Fibroblast of skin of scalp (primary cell): ENCODE measurements at regions not wholly inside any gene's neighbourhood (a gene's known extent, or its start where the extent isn't known, plus 50 kb on each side); places are given as distances from the start of the nearest gene placed in this dataset.

ENCODE experiments used
- DNase-seq: peaks from one replicate; pipeline ENCODE4 v3.0.0-alpha.2; 2013

GRCh38 chr7:20021066-20021465 is 196.1 kb downstream of the MACC1 start:
- DNase-seq = no peak

- no peak for DNase-seq
Measured at GRCh38 chr7:20019757-20020432, 197.3 kb downstream of the MACC1 start.

- DNase-seq = no peak
Measured at GRCh38 chr7:20016669-20017068, 200.5 kb downstream of the MACC1 start.

- DNase-seq = no peak
Measured at GRCh38 chr7:20013536-20013935, 203.6 kb downstream of the MACC1 start.

GRCh38 chr7:20012100-20012499 is 205.1 kb downstream of the MACC1 start:
- no peak for DNase-seq

- no peak for DNase-seq
Measured at GRCh38 chr7:20010877-20011276, 206.3 kb downstream of the MACC1 start.

- DNase-seq = no peak
Measured at GRCh38 chr7:20007510-20007909, 209.7 kb downstream of the MACC1 start.

- no peak for DNase-seq
Measured at GRCh38 chr7:20005081-20005480, 212.1 kb downstream of the MACC1 start.

- no peak for DNase-seq
Measured at GRCh38 chr7:19999681-20000080, 217.5 kb downstream of the MACC1 start.

GRCh38 chr7:19991936-19992335 is 218.5 kb upstream of the TMEM196 start:
- no peak for DNase-seq

GRCh38 chr7:19989906-19990305 is 216.5 kb upstream of the TMEM196 start:
- no peak for DNase-seq

- no peak for DNase-seq
Measured at GRCh38 chr7:19988860-19989259, 215.4 kb upstream of the TMEM196 start.

GRCh38 chr7:19984231-19984632 is 210.8 kb upstream of the TMEM196 start:
- DNase-seq = no peak

- DNase-seq = peak; percentile 73
Measured at GRCh38 chr7:19982841-19983835, 209.7 kb upstream of the TMEM196 start.

- DNase-seq = no peak
Measured at GRCh38 chr7:19973581-19973980, 200.2 kb upstream of the TMEM196 start.

GRCh38 chr7:19972876-19973275 is 199.5 kb upstream of the TMEM196 start:
- DNase-seq = no peak

GRCh38 chr7:19971956-19972355 is 198.5 kb upstream of the TMEM196 start:
- DNase-seq = no peak

- no peak for DNase-seq
Measured at GRCh38 chr7:19970514-19970913, 197.1 kb upstream of the TMEM196 start.

- peak; percentile 5 for DNase-seq
Measured at GRCh38 chr7:19969859-19970493, 196.6 kb upstream of the TMEM196 start.

- peak; percentile 3 for DNase-seq
Measured at GRCh38 chr7:19964246-19964645, 190.8 kb upstream of the TMEM196 start.

- no peak for DNase-seq
Measured at GRCh38 chr7:19963695-19964094, 190.3 kb upstream of the TMEM196 start.

- DNase-seq = peak; percentile 60
Measured at GRCh38 chr7:19958309-19958896, 185.0 kb upstream of the TMEM196 start.

- peak; percentile 3 for DNase-seq
Measured at GRCh38 chr7:19957664-19958063, 184.2 kb upstream of the TMEM196 start.
